GM19328 (cell line): ENCODE measurements at regions not wholly inside any gene's neighbourhood (a gene's known extent, or its start where the extent isn't known, plus 50 kb on each side); places are given as distances from the start of the nearest gene placed in this dataset.

Experiments
- ATAC-seq: cut with Tn5 transposase; IDR thresholded peaks from one replicate; pipeline ENCODE4 v1.9.1; 2021; ENCODE audit warnings: mild to moderate bottlenecking, moderate library complexity; ENCODE audit not compliant: unreplicated experiment

GRCh38 chr11:127574478-127574877 is 573.9 kb upstream of the KIRREL3 start:
- ATAC-seq: no peak

- no peak for ATAC-seq
These were observed 568.3 kb upstream of the KIRREL3 start for GRCh38 chr11:127568891-127569290.

- no peak for ATAC-seq
These were observed 566.8 kb upstream of the KIRREL3 start for GRCh38 chr11:127567237-127567932.

GRCh38 chr11:127564810-127565209 is 564.2 kb upstream of the KIRREL3 start:
- no peak for ATAC-seq

- no peak for ATAC-seq
These were observed 559.4 kb upstream of the KIRREL3 start for GRCh38 chr11:127559978-127560377.

- ATAC-seq: no peak
These were observed 551.9 kb upstream of the KIRREL3 start for GRCh38 chr11:127552446-127552845.

- no peak for ATAC-seq
These were observed 530.6 kb upstream of the KIRREL3 start for GRCh38 chr11:127531167-127531566.

- ATAC-seq: no peak
These were observed 527.7 kb upstream of the KIRREL3 start for GRCh38 chr11:127528297-127528696.

GRCh38 chr11:127524618-127525017 is 524.0 kb upstream of the KIRREL3 start:
- no peak for ATAC-seq

GRCh38 chr11:127521413-127521812 is 520.8 kb upstream of the KIRREL3 start:
- ATAC-seq: no peak

GRCh38 chr11:127507851-127508250 is 507.3 kb upstream of the KIRREL3 start:
- ATAC-seq: no peak

GRCh38 chr11:127506647-127507046 is 506.1 kb upstream of the KIRREL3 start:
- no peak for ATAC-seq

GRCh38 chr11:127506126-127506525 is 505.6 kb upstream of the KIRREL3 start:
- ATAC-seq: no peak

GRCh38 chr11:127496165-127496564 is 495.6 kb upstream of the KIRREL3 start:
- ATAC-seq: no peak

GRCh38 chr11:127493330-127494022 is 492.9 kb upstream of the KIRREL3 start:
- no peak for ATAC-seq

GRCh38 chr11:127492029-127492428 is 491.5 kb upstream of the KIRREL3 start:
- ATAC-seq: no peak

- ATAC-seq: no peak
These were observed 491.0 kb upstream of the KIRREL3 start for GRCh38 chr11:127491589-127491988.

GRCh38 chr11:127490896-127491295 is 490.3 kb upstream of the KIRREL3 start:
- no peak for ATAC-seq

GRCh38 chr11:127485541-127485940 is 485.0 kb upstream of the KIRREL3 start:
- ATAC-seq: no peak

GRCh38 chr11:127481391-127481790 is 480.8 kb upstream of the KIRREL3 start:
- ATAC-seq: no peak

- ATAC-seq: no peak
These were observed 478.3 kb upstream of the KIRREL3 start for GRCh38 chr11:127478826-127479225.

- ATAC-seq: no peak
These were observed 474.2 kb upstream of the KIRREL3 start for GRCh38 chr11:127474766-127475165.

GRCh38 chr11:127472505-127472904 is 471.9 kb upstream of the KIRREL3 start:
- no peak for ATAC-seq
